Epithelial cell of esophagus (primary cell): ENCODE measurements at regions not wholly inside any gene's neighbourhood (a gene's known extent, or its start where the extent isn't known, plus 50 kb on each side); places are given as distances from the start of the nearest gene placed in this dataset.
"Not testable (repeated sequence)": the region's sequence is repeated elsewhere in the genome, so short reads cannot be mapped to it uniquely, and the experiment has no call there.

ENCODE experiments used
- DNase-seq: peaks from one replicate; pipeline ENCODE4 v3.0.0; 2010; ENCODE audit warnings: low read depth
- H3K4me3 ChIP-seq: 2 replicates; pipeline ENCODE4 v1.5.1; 2011; ENCODE audit warnings: mild to moderate bottlenecking, low read length, control low read depth
- CTCF ChIP-seq: IDR thresholded peaks from 2 replicates; pipeline ENCODE4 v1.5.1; 2011; ENCODE audit warnings: low read depth, mild to moderate bottlenecking, low read length, control low read depth, inconsistent platforms; ENCODE audit not compliant: insufficient read depth; ENCODE audit errors: missing control alignments

GRCh38 chrX:93177930-93178329 is 495.4 kb downstream of the NAP1L3 start:
- no peak for TF ChIP-seq CTCF
- DNase-seq: no peak
- no peak overlapping the region for H3K4me3 ChIP-seq

- DNase-seq: no peak
- no peak for TF ChIP-seq CTCF
Observed at GRCh38 chrX:93169771-93170170, 503.6 kb downstream of the NAP1L3 start.

DNA sequence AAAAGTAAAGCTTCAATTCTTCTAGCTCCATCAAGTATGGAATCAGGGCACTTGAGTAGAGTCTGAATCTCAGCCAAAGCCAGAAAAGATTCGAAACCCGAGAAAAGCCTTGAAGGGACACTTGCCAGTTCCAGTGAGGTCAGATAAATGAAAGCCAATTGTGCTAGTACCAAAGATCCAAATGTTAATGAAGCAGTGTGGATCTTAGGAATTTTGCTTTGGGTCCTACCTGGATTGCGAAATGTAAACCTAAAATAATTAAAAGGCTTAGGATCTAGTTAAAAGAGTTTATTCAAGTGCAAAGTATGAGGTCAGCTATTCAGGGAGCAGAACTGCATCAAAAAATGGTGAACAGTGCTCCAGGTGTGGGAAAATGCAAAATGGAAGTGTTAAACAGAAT is 552.6 kb downstream of the NAP1L3 start:
- H3K4me3 ChIP-seq: no peak overlapping the region
- TF ChIP-seq CTCF: no peak
- no peak for DNase-seq

More at GRCh38 chrX:93169771-93170170, 503.6 kb downstream of the NAP1L3 start:
- no peak overlapping the region for H3K4me3 ChIP-seq

DNA sequence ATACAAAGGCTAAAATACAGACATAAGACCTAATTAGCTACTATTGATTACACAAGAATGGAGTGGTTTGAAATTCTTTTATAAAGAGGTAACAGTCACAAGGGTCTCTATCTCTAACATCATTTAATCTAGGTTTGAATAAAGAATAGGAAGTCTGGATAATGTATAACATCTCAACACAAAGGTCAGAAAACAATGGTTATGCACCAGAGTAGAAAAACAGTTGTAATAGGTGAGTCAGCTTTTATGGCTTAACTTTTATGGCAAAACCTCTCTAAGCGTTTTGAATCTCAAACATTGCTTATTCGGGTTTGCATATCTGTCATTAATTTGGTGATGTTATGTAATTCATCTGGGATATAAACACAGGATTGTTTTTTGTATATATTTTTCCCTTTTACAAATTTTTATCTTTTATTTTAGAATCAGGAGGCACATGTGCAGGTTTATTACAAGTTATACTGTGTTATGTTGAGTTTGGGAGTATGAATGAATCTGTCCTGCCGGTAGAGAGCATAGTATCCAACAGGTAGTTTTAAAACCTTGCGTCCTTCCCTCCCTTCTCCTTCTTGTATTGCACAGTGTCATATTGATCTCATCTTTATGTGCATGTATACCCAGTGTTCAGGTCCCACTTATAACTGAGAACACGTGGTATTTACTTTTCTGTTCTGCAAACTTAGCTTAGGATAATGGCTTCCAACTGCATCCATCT is 569.9 kb downstream of the NAP1L3 start:
- not testable (repeated sequence) for DNase-seq, H3K4me3 ChIP-seq

- not testable (repeated sequence) for DNase-seq, H3K4me3 ChIP-seq
Observed at GRCh38 chrX:93095535-93095934, 577.8 kb downstream of the NAP1L3 start.

DNA sequence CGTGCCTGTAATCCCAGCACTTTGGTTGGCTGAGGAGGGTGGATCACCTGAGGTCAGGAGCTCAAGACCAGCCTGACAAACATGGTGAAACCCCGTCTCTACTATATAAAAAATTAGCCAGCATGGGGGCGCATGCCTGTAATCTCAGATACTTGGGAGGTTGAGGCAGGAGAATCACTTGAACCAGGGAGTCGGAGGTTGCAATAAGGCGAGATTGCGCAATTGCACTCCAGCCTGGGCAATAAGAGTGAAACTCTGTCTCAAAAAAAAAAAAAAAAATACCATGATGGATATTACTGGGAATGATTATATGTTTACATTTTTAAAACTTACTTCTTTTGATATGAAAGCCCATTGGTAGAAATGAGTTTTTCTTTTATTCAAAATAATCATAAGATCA is 594.5 kb downstream of the NAP1L3 start:
- DNase-seq, H3K4me3 ChIP-seq: not testable (repeated sequence)

GRCh38 chrX:93055264-93055663 is 618.1 kb downstream of the NAP1L3 start:
- not testable (repeated sequence) for DNase-seq, H3K4me3 ChIP-seq

DNA sequence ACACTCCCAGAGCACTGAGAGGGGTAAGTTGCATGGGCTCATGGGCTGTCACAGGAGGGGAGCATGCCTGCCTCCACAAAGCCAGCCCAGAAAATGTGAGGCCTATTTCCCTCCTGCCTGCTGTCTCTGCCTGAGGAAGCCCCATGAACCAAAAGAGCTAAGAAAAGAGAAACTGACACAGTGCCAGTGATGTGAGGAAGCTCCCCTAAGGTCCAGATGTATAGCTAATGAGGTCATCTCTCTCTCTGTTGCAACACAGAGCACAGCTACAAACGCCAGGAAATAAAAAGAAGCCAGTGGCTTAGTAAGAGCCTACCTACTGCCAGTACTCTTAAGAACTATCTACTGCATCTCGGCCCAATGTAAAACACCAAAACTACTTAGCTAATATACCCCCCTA is 653.5 kb downstream of the NAP1L3 start:
- not testable (repeated sequence) for H3K4me3 ChIP-seq
- peak; percentile 0 for DNase-seq

DNA sequence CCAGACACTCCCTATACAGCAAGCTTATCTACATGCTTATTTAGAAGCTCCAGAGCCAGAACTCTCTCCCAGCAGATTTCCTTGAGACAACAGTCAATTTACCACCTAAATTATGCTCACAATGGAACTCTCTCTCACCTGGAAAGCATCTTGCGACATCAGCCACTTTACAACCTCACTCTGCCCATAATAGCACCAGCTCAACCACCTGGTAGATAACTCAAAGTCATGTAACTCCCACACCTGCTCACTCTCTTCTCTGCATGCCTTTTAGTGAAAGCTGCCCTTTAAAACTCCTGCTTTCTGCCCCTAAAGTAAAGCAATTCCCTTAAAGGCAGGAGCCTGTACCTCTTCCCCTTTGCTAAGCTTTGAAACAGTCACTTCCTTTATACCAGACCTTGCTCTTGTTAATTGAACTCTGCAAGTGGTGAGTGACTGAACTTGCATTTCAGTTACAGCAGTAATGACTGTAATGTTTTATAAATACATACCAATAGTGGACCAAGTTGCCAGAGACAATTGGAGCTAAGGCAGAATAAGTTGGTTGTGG is 658.8 kb downstream of the NAP1L3 start:
- not testable (repeated sequence) for DNase-seq, H3K4me3 ChIP-seq
